Smooth muscle cell (in vitro differentiated cells): ENCODE measurements at regions not wholly inside any gene's neighbourhood (a gene's known extent, or its start where the extent isn't known, plus 50 kb on each side); places are given as distances from the start of the nearest gene placed in this dataset.

Experiments used
- DNase-seq: peaks from one replicate; lab custom pipeline; 2025; ENCODE audit not compliant: unreplicated experiment; lab: John Stamatoyannopoulos, UW
- H2AFZ ChIP-seq: fragments of 200-600 bp; sonication (generic); 2 replicates; pipeline ENCODE4 v1.6.0; 2016; ENCODE audit warnings: antibody characterized with exemption, low read depth, mild to moderate bottlenecking
- H3F3A ChIP-seq: fragments of 200-600 bp; sonication (generic); 2 replicates; pipeline ENCODE4 v1.6.0; 2017; ENCODE audit warnings: antibody characterized with exemption, low read depth
- H3K27ac ChIP-seq: fragments of 200-600 bp; sonication (generic); 2 replicates; pipeline ENCODE4 v1.5.1; 2016; ENCODE audit warnings: low read depth, mild to moderate bottlenecking
- H3K27me3 ChIP-seq: fragments of 200-600 bp; sonication (generic); 2 replicates; pipeline ENCODE4 v1.6.1; 2016; ENCODE audit warnings: low read depth, mild to moderate bottlenecking
- H3K36me3 ChIP-seq: fragments of 200-600 bp; sonication (generic); 2 replicates; pipeline ENCODE4 v1.5.1; 2016; ENCODE audit warnings: low read depth
- H3K4me1 ChIP-seq: fragments of 200-600 bp; sonication (generic); 2 replicates; pipeline ENCODE4 v1.5.1; 2016; ENCODE audit warnings: low read depth
- H3K4me2 ChIP-seq: fragments of 200-600 bp; sonication (generic); 2 replicates; pipeline ENCODE4 v1.6.0; 2016; ENCODE audit warnings: mild to moderate bottlenecking
- H3K4me3 ChIP-seq: fragments of 200-600 bp; sonication (generic); 2 replicates; pipeline ENCODE4 v1.5.1; 2016; ENCODE audit warnings: mild to moderate bottlenecking
- H3K79me2 ChIP-seq: fragments of 200-600 bp; sonication (generic); 2 replicates; pipeline ENCODE4 v1.6.0; 2016; ENCODE audit warnings: low read depth, mild to moderate bottlenecking
- H3K9ac ChIP-seq: fragments of 200-600 bp; sonication (generic); 2 replicates; pipeline ENCODE4 v1.6.0; 2016; ENCODE audit warnings: low read depth
- H3K9me3 ChIP-seq: fragments of 200-600 bp; sonication (generic); replicated peaks from 2 replicates; pipeline ENCODE4 v1.5.1; 2016; ENCODE audit warnings: low read depth
- H4K20me1 ChIP-seq: fragments of 200-600 bp; sonication (generic); 2 replicates; pipeline ENCODE4 v1.6.0; 2016; ENCODE audit warnings: low read depth
- CTCF ChIP-seq: fragments of 200-600 bp; sonication (generic); IDR thresholded peaks from 2 replicates; pipeline ENCODE4 v1.5.1; 2017; ENCODE audit warnings: borderline replicate concordance, mild to moderate bottlenecking, antibody characterized with exemption; ENCODE audit not compliant: insufficient read depth, poor library complexity, severe bottlenecking
- WGBS: methylation state at CpG from one replicate; pipeline ENCODE4 v1.1.7; 2016; ENCODE audit warnings: low lambda C conversion rate; 5-methylcytosine and 5-hydroxymethylcytosine counted together

- Histone ChIP-seq H2AFZ (no peak overlapping the region), H3K4me3 (no peak overlapping the region), H3K9me3 (no peaks in the 10 kb centered on the region), H3K4me1 (no peaks in the 10 kb centered on the region), H3K27ac (no peak overlapping the region), H3F3A (no peaks in the 10 kb centered on the region), H3K27me3 (no peaks in the 10 kb centered on the region), H4K20me1 (no peaks in the 10 kb centered on the region), H3K79me2 (no peaks in the 10 kb centered on the region), H3K4me2 (no peak overlapping the region), H3K9ac (no peak overlapping the region), H3K36me3 (no peaks in the 10 kb centered on the region)
- DNase-seq: no peak
- WGBS: 63% methylated on average over 1 of the region's 1 CpG
- no peak for TF ChIP-seq CTCF
Observed at GRCh38 chr21:27190601-27191000, 223.7 kb upstream of the ADAMTS5 start.

- H3K4me3 ChIP-seq: no peak overlapping the region
- H3K79me2 ChIP-seq: no peaks in the 10 kb centered on the region
- no peaks in the 10 kb centered on the region for H3F3A ChIP-seq
- no peak for TF ChIP-seq CTCF
- WGBS: 98% methylated on average over 5 of the region's 5 CpGs
- no peaks in the 10 kb centered on the region for H3K4me1 ChIP-seq
- no peaks in the 10 kb centered on the region for H3K27me3 ChIP-seq
- H3K9ac ChIP-seq: no peak overlapping the region
- H3K9me3 ChIP-seq: no peaks in the 10 kb centered on the region
- no peak for DNase-seq
- H3K4me2 ChIP-seq: no peak overlapping the region
- H4K20me1 ChIP-seq: no peaks in the 10 kb centered on the region
- no peak overlapping the region for H3K27ac ChIP-seq
- no peaks in the 10 kb centered on the region for H3K36me3 ChIP-seq
- H2AFZ ChIP-seq: no peak overlapping the region
Observed at GRCh38 chr21:27189870-27190269, 223.0 kb upstream of the ADAMTS5 start.

- DNase-seq: no peak
- TF ChIP-seq CTCF: no peak
- no peaks in the 10 kb centered on the region for H3K36me3 ChIP-seq
- peaks cover 3% of the 10 kb centered on the region for H3K4me1 ChIP-seq
- H3K4me2 ChIP-seq: no peak overlapping the region
- H3K27me3 ChIP-seq: no peaks in the 10 kb centered on the region
- no peaks in the 10 kb centered on the region for H4K20me1 ChIP-seq
- no peak overlapping the region for H3K4me3 ChIP-seq
- no peaks in the 10 kb centered on the region for H3K9me3 ChIP-seq
- no peaks in the 10 kb centered on the region for H3F3A ChIP-seq
- H2AFZ ChIP-seq: no peak overlapping the region
- no peak overlapping the region for H3K27ac ChIP-seq
- no peak overlapping the region for H3K9ac ChIP-seq
- no peaks in the 10 kb centered on the region for H3K79me2 ChIP-seq
Observed at GRCh38 chr21:27173053-27173452, 206.2 kb upstream of the ADAMTS5 start.

GRCh38 chr21:27171707-27172106 lies 204.8 kb upstream of the ADAMTS5 start:
- WGBS: 93% methylated on average over 1 of the region's 1 CpG
- Histone ChIP-seq H2AFZ (no peak overlapping the region), H3K79me2 (no peaks in the 10 kb centered on the region), H3K4me1 (peaks cover 4% of the 10 kb centered on the region), H3K27me3 (no peaks in the 10 kb centered on the region), H3K9ac (no peak overlapping the region), H3F3A (no peaks in the 10 kb centered on the region), H3K36me3 (no peaks in the 10 kb centered on the region), H3K4me2 (no peak overlapping the region), H3K9me3 (no peaks in the 10 kb centered on the region), H3K4me3 (no peak overlapping the region), H4K20me1 (no peaks in the 10 kb centered on the region), H3K27ac (no peak overlapping the region)
- DNase-seq: no peak
- no peak for TF ChIP-seq CTCF
